CD14-positive monocyte (primary cell): ENCODE measurements at regions not wholly inside any gene's neighbourhood (a gene's known extent, or its start where the extent isn't known, plus 50 kb on each side); places are given as distances from the start of the nearest gene placed in this dataset.

Experiments used
- DNase-seq, 3 donors: peaks; one replicate each; pipeline ENCODE4 v3.0.0-alpha.2; 2011 to 2022
- H2AFZ ChIP-seq: 2 replicates; pipeline ENCODE4 v1.6.0; 2012; ENCODE audit warnings: mild to moderate bottlenecking, low read depth, low read length, inconsistent platforms; ENCODE audit not compliant: insufficient read depth, poor library complexity, severe bottlenecking
- H3K27ac ChIP-seq, 2 donors: 1 replicate in 1 of 2; 2 replicates in 1 of 2; pipeline ENCODE4 v1.5.1; 2012 to 2013; ENCODE audit warnings: low read length in 2 of 2, control low read depth in 1 of 2, inconsistent platforms in 1 of 2, low read depth in 1 of 2, mild to moderate bottlenecking in 1 of 2
- H3K27me3 ChIP-seq, 2 donors: one replicate each; pipeline versions ENCODE4 v1.6.0 to v1.6.1; 2011 to 2013; ENCODE audit warnings: low read length in 2 of 2; ENCODE audit not compliant: control insufficient read depth in 2 of 2, insufficient read depth in 2 of 2
- H3K36me3 ChIP-seq, 2 donors: replicated peaks in 1 of 2; 1 replicate in 1 of 2; 2 replicates in 1 of 2; pipeline versions ENCODE4 v1.5.1 to v1.6.1; 2012 to 2013; ENCODE audit warnings: low read length in 2 of 2, control low read depth in 1 of 2, inconsistent platforms in 1 of 2, mild to moderate bottlenecking in 1 of 2; ENCODE audit not compliant: insufficient read depth in 2 of 2, control insufficient read depth in 1 of 2
- H3K4me1 ChIP-seq, 2 donors: 1 replicate in 1 of 2; 2 replicates in 1 of 2; pipeline versions ENCODE4 v1.5.1 to v1.6.1; 2012 to 2013; ENCODE audit warnings: low read length in 2 of 2, control low read depth in 1 of 2, inconsistent platforms in 1 of 2, mild to moderate bottlenecking in 1 of 2, moderate library complexity in 1 of 2; ENCODE audit not compliant: insufficient read depth in 2 of 2, control insufficient read depth in 1 of 2
- H3K4me2 ChIP-seq: replicated peaks from 2 replicates; pipeline ENCODE3; 2012; ENCODE audit warnings: low read length, moderate library complexity, mild to moderate bottlenecking; ENCODE audit not compliant: poor library complexity, severe bottlenecking; ENCODE audit errors: extremely low read depth
- H3K4me3 ChIP-seq, 3 experiments: fragments of 200-600 bp in 1 of 3; sonication (generic) in 1 of 3; replicated peaks in 1 of 3; 1 replicate in 2 of 3; 2 replicates in 1 of 3; pipeline ENCODE4 v1.5.1; 2011 to 2013; ENCODE audit warnings: low read length in 3 of 3, mild to moderate bottlenecking in 3 of 3, control low read depth in 2 of 3, low read depth in 2 of 3, inconsistent platforms in 1 of 3, moderate library complexity in 1 of 3
- H3K79me2 ChIP-seq: 2 replicates; pipeline ENCODE4 v1.6.0; 2012; ENCODE audit warnings: mild to moderate bottlenecking, control low read depth, inconsistent platforms, low read length, moderate library complexity; ENCODE audit not compliant: insufficient read depth
- H3K9ac ChIP-seq: 2 replicates; pipeline ENCODE4 v1.6.0; 2017; ENCODE audit warnings: low read length, mild to moderate bottlenecking; ENCODE audit not compliant: insufficient read depth, poor library complexity, severe bottlenecking
- H3K9me3 ChIP-seq, 2 donors: replicated peaks in 1 of 2; 1 replicate in 1 of 2; 2 replicates in 1 of 2; pipeline versions ENCODE4 v1.5.1 to v1.6.1; 2012 to 2013; ENCODE audit warnings: low read length in 2 of 2, control low read depth in 1 of 2; ENCODE audit not compliant: control insufficient read depth in 1 of 2, insufficient read depth in 1 of 2
- H4K20me1 ChIP-seq: 2 replicates; pipeline ENCODE4 v1.6.0; 2012; ENCODE audit warnings: mild to moderate bottlenecking, low read length, control low read depth, moderate library complexity; ENCODE audit not compliant: insufficient read depth
- H3K27ac Mint-ChIP-seq, 7 donors: one replicate each; pipeline ENCODE4 v1.8.0; 2020; ENCODE audit warnings: mild to moderate bottlenecking in 7 of 7, mixed read lengths in 7 of 7, moderate library complexity in 6 of 7, inconsistent platforms in 2 of 7
- H3K27me3 Mint-ChIP-seq, 3 donors: one replicate each; pipeline ENCODE4 v1.8.0; 2021 to 2022; ENCODE audit warnings: low read depth in 3 of 3, mild to moderate bottlenecking in 3 of 3, mixed read lengths in 3 of 3, moderate library complexity in 3 of 3, inconsistent platforms in 1 of 3
- H3K36me3 Mint-ChIP-seq, 2 donors: one replicate each; pipeline ENCODE4 v1.8.0; 2020; ENCODE audit warnings: mixed read lengths in 2 of 2, inconsistent platforms in 1 of 2, mild to moderate bottlenecking in 1 of 2
- H3K4me1 Mint-ChIP-seq: one replicate; pipeline ENCODE4 v1.8.0; 2020; ENCODE audit warnings: mild to moderate bottlenecking, mixed read lengths
- H3K4me3 Mint-ChIP-seq, 2 donors: one replicate each; pipeline ENCODE4 v1.8.0; 2020; ENCODE audit warnings: mild to moderate bottlenecking in 2 of 2, mixed read lengths in 2 of 2, moderate library complexity in 1 of 2
- H3K9me3 Mint-ChIP-seq, 7 donors: one replicate each; pipeline ENCODE4 v1.8.0; 2020 to 2022; ENCODE audit warnings: mixed read lengths in 7 of 7, mild to moderate bottlenecking in 6 of 7, moderate library complexity in 6 of 7, inconsistent platforms in 2 of 7
- CTCF ChIP-seq: fragments of 200-600 bp; IDR thresholded peaks from one replicate; pipeline ENCODE4 v1.8.0; 2022; ENCODE audit warnings: antibody characterized with exemption, mild to moderate bottlenecking
- WGBS: methylation state at CpG from one replicate; pipeline ENCODE4 v1.1.5; 2013; ENCODE audit warnings: missing lambda C conversion rate; ENCODE audit not compliant: insufficient coverage; 5-methylcytosine and 5-hydroxymethylcytosine counted together
- intact Hi-C, 2 donors: fragments of 100-400 bp; cut with micrococcal nuclease; formaldehyde crosslinking; loops; one replicate each; pipeline versions ENCODE4 v1.15.0 to v1.15.1; 2023

- no peak overlapping the region for H3K27ac ChIP-seq
- no peak for TF ChIP-seq CTCF
- no peaks in the 10 kb centered on the region for H4K20me1 ChIP-seq
- intact Hi-C loops: loop anchor here in 1 of 2 donors (5.0 kb wide), 1 partner anchor 1182 kb away; no protein-coding TSS in a partner anchor
- peaks cover 3 to 12% of the 10 kb centered on the region in 2 donors for H3K9me3 ChIP-seq
- no peak overlapping the region for H3K4me3 ChIP-seq
- H3K27me3 ChIP-seq: peaks cover 24 to 61% of the 10 kb centered on the region in 2 donors
- Mint-ChIP-seq H3K27ac (no peak overlapping the region), H3K27me3 (peaks cover 16 to 37% (median 21%) of the 10 kb centered on the region in 3 donors), H3K4me1 (peaks cover 25% of the 10 kb centered on the region), H3K4me3 (peak overlapping the region in 1 of 2 donors; percentile 56), H3K36me3 (peaks cover 0 to 2% of the 10 kb centered on the region in 2 donors), H3K9me3 (peaks cover 2 to 14% (median 8%) of the 10 kb centered on the region in 7 donors)
- no peak overlapping the region for H3K9ac ChIP-seq
- H3K4me2 ChIP-seq: no peak overlapping the region
- WGBS: 20% methylated on average over 2 of the region's 3 CpGs
- DNase-seq: peak in 1 of 3 donors; percentile 50
- no peaks in the 10 kb centered on the region for H3K36me3 ChIP-seq
- no peak overlapping the region for H2AFZ ChIP-seq
- peaks cover 0 to 15% of the 10 kb centered on the region in 2 donors for H3K4me1 ChIP-seq
- H3K79me2 ChIP-seq: no peaks in the 10 kb centered on the region
These were observed 96.8 kb upstream of the NFE2L3 start for GRCh38 chr7:26055241-26055640.

DNA sequence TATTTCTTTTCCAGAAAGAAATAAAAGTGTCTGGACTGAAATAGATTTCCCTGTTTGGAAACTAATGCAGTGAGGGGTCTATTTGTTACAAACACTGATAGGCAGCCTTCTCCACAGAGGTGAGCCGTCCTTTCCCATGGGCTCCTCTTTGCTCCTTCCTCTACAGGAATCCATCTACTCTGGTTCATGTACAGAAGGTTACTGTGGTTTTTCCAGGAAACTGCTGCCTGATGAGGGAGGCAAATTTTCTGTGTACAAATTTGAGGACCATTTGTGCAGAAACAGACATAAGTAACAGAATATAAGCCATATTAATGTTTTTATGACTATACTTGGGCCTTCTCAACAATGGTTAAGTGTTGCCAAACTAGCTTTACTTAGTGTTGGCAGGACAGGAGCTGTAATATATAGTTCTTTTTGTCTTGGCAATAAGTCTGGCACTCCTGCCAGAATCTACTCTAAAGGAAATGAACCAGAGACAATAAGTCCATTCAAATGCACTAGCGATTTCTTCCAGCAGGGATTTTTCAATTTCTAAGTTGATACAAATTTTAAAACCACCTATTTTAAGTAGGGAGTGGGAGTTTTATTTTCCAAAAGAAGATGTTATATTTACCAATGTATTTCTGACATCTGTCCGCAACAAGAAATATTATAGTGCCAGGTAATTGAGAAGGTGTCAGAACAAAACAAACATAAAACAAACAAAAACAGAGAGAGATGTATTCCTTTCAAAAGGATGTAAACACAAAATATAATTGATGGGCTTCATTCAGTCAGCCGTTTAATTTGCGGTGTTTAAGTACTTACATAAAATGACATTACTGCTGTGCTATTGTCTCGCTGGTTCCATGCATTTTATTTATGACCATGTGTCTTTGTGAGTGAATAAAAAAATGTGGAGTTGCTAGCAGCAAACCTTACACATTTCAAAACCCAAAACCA, 91.0 kb upstream of the NFE2L3 start:
- H3K27me3 Mint-ChIP-seq: peaks cover 23 to 58% (median 36%) of the 10 kb centered on the region in 3 donors
- no peak overlapping the region for H2AFZ ChIP-seq

More for the DNA sequence above, 91.0 kb upstream of the NFE2L3 start:
- Mint-ChIP-seq H3K27ac (no peak overlapping the region), H3K4me1 (no peaks in the 10 kb centered on the region), H3K36me3 (no peaks in the 10 kb centered on the region), H3K4me3 (peak overlapping the region in 1 of 2 donors; percentile 62), H3K9me3 (peaks cover 0 to 2% (median 0%) of the 10 kb centered on the region in 7 donors)
- H3K27ac ChIP-seq: no peak overlapping the region
- intact Hi-C loops: loop anchor here in 1 of 2 donors (10.0 kb wide), 1 partner anchor 166 kb away; no protein-coding TSS in a partner anchor
- no peaks in the 10 kb centered on the region for H4K20me1 ChIP-seq
- no peak overlapping the region for H3K4me3 ChIP-seq
- no peak for DNase-seq
- H3K36me3 ChIP-seq: no peaks in the 10 kb centered on the region
- H3K9ac ChIP-seq: no peak overlapping the region
- no peaks in the 10 kb centered on the region for H3K9me3 ChIP-seq
- no peak overlapping the region for H3K4me2 ChIP-seq
- no peaks in the 10 kb centered on the region for H3K4me1 ChIP-seq
- H3K79me2 ChIP-seq: no peaks in the 10 kb centered on the region
- no peak for TF ChIP-seq CTCF
- WGBS: no CpG with 5 or more reads among the region's 6 CpGs
- H3K27me3 ChIP-seq: peaks cover 41 to 44% of the 10 kb centered on the region in 2 donors
